ENCODE measurements at regions not wholly inside any gene's neighbourhood (a gene's known extent, or its start where the extent isn't known, plus 50 kb on each side); places are given as distances from the start of the nearest gene placed in this dataset.
A peak's percentile ranks its signal among the peaks of the same experiment; 100 is the strongest.

DNA sequence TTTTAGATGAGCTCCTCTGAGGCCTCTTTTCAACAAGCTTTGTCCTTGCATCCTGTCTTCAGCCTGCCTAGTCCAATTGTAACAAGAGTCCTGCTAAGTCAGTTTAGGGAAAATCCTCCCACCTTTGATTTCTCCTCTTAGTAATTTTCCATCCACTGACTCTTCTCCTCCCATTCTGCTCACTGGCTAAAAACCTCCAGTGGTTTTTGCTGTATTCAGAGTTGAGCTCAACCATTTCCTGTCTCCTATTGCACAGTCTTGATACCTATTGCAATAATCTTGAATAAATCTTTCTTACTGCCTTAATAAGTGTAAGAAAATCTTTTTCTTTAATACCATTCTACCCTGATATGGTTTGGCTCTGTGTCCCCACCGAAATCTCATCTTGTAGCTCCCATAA lies 117.8 kb upstream of the ENPP6 start:
- no peak for DNase-seq

DNA sequence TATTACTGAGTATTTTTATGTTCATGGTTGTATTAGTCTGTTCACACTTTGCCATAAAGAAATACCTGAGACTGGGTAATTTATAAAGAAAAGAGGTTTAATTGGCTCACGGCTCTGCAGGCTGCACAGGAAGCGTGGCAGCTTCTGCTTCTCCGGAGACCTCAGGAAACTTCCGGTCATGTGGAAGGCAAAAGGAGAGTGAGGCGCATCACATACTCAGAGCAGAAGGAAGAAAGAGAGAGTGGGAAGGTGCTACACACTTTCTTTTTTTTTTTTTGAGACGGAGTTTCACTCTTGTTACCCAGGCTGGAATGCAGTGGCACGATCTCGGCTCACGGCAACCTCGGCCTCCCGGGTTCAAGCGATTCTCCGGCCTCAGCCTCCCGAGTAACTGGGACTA lies 115.8 kb upstream of the ENPP6 start:
- DNase-seq = peak; percentile 57

DNA sequence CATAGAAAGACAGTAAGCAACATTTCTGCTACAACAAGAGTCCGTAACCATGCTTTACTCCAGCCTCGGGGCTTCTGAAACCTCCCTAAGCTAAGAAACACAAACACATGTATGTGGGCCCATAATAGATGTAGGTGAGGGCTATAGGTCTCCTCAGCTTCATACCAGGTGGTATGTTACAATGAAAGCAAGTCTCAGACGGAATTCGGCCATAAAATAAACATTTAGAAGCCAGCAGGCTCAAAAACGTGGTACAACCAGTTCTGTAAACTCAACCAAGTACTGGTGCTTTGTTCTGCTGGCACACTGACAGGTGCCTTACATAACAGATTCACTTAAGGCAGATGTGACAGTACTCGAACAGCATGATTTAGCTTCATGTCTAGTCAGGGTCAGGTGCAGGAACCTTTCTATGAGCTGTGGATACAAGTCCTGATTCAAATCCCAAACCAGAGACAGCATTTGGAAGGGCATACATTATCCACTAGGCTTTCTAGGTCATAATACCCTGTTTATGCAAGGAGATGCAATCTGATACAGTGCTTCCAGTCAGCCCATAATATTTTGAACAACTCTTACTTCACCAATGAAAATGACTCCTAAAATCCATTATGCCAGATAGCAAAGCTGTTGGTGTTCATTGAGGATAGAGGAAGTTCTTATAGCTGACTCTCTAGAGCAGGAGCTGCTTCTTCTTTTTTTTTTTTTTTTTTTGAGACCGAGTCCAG lies 113.8 kb upstream of the ENPP6 start:
- DNase-seq = peak; percentile 79

GRCh38 chr4:184330517-184331094 lies 112.9 kb upstream of the ENPP6 start:
- DNase-seq = peak; percentile 51

DNA sequence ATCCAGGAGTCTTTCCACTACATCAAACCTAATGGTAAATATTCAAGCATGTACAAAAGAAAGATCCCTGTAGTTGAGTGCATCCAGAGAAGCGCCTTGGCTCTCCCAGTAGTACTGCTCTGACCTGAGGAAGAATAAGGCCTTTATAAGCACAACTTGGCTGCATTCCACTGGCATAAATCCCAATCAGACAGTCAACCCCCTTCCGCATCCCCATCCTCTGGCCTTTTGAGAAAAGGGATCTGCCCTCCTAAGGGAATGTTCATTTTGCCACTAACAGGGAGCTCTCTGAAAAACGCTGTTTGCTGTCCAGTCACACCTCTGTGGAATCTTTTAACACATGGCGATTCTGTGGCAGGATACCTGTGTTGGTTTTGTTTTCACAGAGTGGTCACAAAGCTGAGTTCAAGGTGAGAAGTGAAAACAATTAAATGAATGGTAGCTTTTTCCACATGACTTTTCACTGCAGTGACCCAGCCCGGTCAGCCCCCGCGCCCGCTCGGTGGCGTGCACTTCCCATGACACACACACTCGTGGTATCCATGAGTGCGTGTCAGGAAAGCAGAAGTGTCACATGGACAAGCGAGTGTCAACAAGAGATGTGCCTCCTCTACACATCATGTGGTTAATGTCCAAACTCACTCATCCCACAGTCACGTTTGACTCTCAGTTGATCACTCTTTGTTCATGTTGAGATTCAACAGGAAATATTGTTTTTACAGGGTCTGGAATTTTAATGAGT lies 112.2 kb upstream of the ENPP6 start:
- DNase-seq = peak; percentile 93

- DNase-seq = no peak
Observed at GRCh38 chr4:184329235-184329634, 111.6 kb upstream of the ENPP6 start.

DNA sequence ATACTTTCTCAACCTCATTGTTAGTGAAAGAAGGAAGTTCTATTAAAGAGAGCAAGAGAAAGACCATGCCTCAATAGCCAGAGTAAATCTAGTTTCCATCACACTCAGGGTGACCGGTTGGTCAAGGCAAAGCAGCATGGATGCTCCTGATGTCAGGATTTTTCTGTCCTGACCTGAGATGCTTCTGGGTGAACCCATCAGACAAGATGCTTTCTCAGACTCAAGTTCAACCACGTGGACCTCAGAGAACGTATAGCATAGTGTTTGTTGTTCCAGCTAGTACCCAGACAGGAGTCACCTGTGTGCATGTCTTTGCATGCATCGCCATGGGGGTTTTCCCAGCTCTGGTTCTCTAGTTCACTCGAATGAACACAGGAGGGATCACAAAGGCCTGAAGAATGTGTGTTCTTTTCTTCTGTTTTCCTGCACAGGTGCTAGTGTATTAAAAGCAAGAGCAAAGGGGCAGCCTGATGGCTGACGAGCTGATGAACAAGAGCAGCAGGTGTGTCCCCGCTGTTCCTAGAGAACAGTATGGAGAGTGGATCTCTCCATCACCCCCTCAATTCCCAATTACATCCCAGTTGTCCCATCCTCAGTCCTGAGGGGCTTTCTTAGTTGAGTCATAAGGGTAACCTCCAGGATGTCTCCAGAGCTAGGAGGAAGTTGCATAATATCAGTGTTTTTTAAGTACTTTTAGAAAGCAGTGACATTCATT lies 110.5 kb upstream of the ENPP6 start:
- DNase-seq = peak; percentile 71

GRCh38 chr4:184324939-184325477 lies 107.3 kb upstream of the ENPP6 start:
- DNase-seq = no peak

DNA sequence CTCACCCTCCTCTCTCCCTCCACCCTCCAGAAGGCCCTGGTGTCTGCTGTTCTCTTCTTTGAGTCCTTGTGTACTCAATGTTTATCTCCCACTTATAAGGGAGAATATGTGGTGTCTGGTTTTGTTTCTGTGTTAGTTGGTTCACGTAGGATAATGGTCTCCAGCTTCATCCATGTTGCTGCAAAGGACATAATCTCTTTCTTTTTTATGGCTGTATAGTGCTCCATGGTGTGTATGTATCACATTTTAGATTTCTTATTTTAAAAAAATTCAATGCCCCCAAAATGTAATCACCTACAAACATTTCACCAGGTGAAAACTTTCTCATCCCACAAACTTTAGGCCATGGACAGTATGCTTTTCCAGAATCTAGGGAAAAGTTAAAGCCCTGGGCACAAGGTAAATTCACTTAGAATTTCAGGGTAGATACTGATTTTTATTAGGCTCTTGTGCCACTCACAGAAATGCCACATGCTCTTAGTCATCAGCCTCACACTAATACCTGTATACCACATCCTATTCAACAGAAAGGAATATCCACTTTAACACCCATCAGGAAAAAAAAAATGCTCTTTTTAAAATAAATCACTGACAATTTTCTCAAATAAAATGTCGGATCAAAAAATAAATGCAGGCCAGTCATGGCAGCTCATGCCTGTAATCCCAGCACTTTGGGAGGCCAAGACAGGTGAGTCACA lies 104.8 kb upstream of the ENPP6 start:
- no peak for DNase-seq

- DNase-seq = no peak
Observed at GRCh38 chr4:184320631-184321030, 103.0 kb upstream of the ENPP6 start.

DNA sequence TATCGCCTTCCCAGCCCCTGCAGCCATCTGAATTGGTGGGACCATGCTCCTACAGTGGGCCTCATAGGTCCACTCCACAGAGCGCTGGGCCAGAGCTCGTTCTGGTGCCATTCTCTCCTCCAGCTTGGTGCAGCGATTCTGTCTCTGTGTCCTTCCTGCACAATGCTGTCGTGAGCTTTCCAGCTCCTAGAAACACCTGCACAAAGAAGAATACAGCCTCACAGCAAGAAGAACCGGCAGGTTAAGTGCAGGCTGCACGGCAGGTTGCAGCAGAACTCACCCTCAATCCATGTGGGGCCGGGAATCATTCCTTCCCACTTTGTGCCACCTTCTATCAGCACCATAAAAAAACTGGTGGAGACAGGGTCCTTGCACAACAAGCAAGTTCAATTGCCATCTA lies 101.2 kb upstream of the ENPP6 start:
- no peak for DNase-seq

DNA sequence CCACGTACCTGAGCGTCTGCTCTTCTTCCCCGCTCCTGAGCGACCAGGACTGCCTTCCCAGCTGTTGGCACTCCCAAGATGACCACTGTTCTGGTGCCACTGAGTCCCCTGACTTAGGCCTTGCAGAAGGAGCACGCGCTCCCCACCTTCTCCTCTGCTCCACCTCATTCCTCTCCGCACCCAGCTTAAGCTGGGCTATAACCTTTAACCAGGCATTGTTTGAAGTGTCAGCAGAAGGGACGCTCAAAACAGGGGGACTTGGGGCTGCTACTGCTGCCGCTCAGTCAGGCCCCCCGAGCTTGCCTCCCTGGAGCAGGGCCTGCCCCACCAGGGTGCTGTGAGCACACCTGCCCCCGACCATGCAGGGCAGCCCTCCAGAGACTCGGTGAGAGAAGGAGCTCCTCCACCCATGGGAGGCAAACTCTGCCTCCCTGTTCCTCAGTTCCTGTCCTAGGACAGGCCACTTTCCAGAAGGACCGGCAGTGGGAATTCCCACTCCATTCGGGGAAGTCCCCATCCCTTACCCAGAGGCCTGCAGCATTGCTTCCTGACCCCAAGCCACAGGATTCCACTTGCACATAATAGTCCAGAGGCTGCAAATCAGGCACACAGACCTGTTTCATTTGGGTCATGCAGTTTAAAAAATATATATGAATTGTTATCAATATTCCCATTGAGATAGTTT lies 99.7 kb upstream of the ENPP6 start:
- DNase-seq = peak; percentile 65

DNA sequence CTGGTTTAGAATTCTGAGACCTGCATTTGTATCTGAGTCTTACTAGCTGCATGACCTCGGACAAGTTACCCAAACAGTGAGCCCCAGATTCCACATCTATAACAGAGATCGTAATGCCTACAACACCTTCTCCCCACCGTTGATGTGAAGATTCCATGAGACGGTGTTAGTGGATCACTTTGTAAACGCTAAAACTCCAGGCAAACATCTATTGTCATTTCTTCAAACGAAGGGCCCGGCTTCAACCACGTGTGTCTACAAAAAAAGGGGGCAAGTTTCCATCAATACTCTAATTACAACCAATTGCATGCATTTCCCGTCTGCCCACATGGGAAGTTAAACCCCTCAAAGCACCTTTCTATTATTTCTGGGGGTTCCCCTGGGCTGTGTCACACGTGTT lies 99.1 kb upstream of the ENPP6 start:
- DNase-seq = no peak

GRCh38 chr4:184315675-184316359 lies 98.1 kb upstream of the ENPP6 start:
- no peak for DNase-seq

GRCh38 chr4:184313702-184314659 lies 96.3 kb upstream of the ENPP6 start:
- DNase-seq = peak; percentile 89

- DNase-seq = no peak
Observed at GRCh38 chr4:184313058-184313581, 95.4 kb upstream of the ENPP6 start.

GRCh38 chr4:184312126-184312525 lies 94.5 kb upstream of the ENPP6 start:
- no peak for DNase-seq

DNA sequence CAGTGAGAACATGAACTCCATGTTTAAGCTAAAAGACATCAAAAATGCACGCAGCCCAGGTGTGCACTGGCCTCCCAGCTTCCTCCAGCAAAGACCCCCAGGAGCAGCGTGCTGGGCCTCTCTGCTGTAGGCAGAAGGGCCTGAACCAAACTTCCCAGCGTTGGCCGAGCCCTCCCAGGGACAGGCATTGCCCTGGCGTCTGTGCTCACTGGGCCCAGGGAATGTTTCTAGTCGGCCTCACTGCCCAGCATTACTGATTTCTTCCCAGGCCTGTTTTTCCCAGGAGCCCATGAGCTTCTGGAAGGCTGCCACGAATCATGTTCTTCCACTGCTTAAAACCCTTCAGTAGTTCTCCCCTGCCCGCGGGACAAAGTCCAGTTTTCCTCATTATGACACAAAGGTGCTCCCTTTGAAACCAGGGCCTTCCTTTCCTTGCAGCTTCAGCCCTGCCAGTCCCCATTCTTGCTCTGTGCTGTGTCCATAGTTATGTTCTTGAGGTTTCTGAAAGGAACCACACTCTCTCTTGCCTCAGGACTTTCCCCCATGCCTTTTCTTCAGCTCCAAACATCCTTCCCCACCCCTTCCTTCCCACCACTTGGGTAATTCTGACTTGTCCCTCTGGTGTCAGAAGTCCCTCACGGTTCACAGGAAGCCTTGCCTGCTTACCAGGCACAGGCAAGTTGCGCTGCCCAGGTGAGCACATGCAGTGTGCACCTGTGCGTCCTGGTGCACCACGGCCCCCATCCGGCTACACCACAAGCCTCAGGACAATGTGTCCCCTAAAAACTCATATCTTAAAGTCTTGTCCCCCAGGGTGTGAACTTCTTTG lies 93.4 kb upstream of the ENPP6 start:
- DNase-seq = no peak

- no peak for DNase-seq
Observed at GRCh38 chr4:184310171-184310567, 92.5 kb upstream of the ENPP6 start.
